DMS 273 (cell line): ENCODE measurements at regions not wholly inside any gene's neighbourhood (a gene's known extent, or its start where the extent isn't known, plus 50 kb on each side); places are given as distances from the start of the nearest gene placed in this dataset.
"Not testable (repeated sequence)": the region's sequence is repeated elsewhere in the genome, so short reads cannot be mapped to it uniquely, and the experiment has no call there.

Experiments used
- DNase-seq: peaks from one replicate; lab custom pipeline; 2025; ENCODE audit not compliant: unreplicated experiment; lab: John Stamatoyannopoulos, UW

- DNase-seq: no peak
Observed at GRCh38 chr4:189780391-189780790, 160.3 kb upstream of the FRG1 start.

GRCh38 chr4:189784651-189785050, 156.0 kb upstream of the FRG1 start:
- no peak for DNase-seq

- DNase-seq: no peak
Observed at GRCh38 chr4:189785257-189785656, 155.4 kb upstream of the FRG1 start.

- no peak for DNase-seq
Observed at GRCh38 chr4:189786447-189786846, 154.2 kb upstream of the FRG1 start.

GRCh38 chr4:189787216-189788031, 153.2 kb upstream of the FRG1 start:
- no peak for DNase-seq

- DNase-seq: peak; percentile 65
Observed at GRCh38 chr4:189792924-189793618, 147.6 kb upstream of the FRG1 start.

GRCh38 chr4:189800545-189801088, 140.1 kb upstream of the FRG1 start:
- no peak for DNase-seq

GRCh38 chr4:189802884-189803283, 137.8 kb upstream of the FRG1 start:
- DNase-seq: no peak

- no peak for DNase-seq
Observed at GRCh38 chr4:189804894-189805293, 135.8 kb upstream of the FRG1 start.

GRCh38 chr4:189806506-189806905, 134.2 kb upstream of the FRG1 start:
- no peak for DNase-seq

- no peak for DNase-seq
Observed at GRCh38 chr4:189807031-189807430, 133.6 kb upstream of the FRG1 start.

- no peak for DNase-seq
Observed at GRCh38 chr4:189809241-189809735, 131.4 kb upstream of the FRG1 start.

GRCh38 chr4:189809839-189810238, 130.8 kb upstream of the FRG1 start:
- DNase-seq: no peak

- not testable (repeated sequence) for DNase-seq
Observed at GRCh38 chr4:189810318-189811181, 130.1 kb upstream of the FRG1 start.

GRCh38 chr4:189815404-189816192, 125.1 kb upstream of the FRG1 start:
- DNase-seq: no peak

- DNase-seq: no peak
Observed at GRCh38 chr4:189822326-189822725, 118.3 kb upstream of the FRG1 start.

- DNase-seq: peak; percentile 1
Observed at GRCh38 chr4:189823591-189823990, 117.1 kb upstream of the FRG1 start.

- no peak for DNase-seq
Observed at GRCh38 chr4:189825466-189825865, 115.2 kb upstream of the FRG1 start.

- no peak for DNase-seq
Observed at GRCh38 chr4:189826657-189827056, 114.0 kb upstream of the FRG1 start.

GRCh38 chr4:189828081-189828697, 112.5 kb upstream of the FRG1 start:
- no peak for DNase-seq
